ENCODE measurements at regions not wholly inside any gene's neighbourhood (a gene's known extent, or its start where the extent isn't known, plus 50 kb on each side); places are given as distances from the start of the nearest gene placed in this dataset.

DNA sequence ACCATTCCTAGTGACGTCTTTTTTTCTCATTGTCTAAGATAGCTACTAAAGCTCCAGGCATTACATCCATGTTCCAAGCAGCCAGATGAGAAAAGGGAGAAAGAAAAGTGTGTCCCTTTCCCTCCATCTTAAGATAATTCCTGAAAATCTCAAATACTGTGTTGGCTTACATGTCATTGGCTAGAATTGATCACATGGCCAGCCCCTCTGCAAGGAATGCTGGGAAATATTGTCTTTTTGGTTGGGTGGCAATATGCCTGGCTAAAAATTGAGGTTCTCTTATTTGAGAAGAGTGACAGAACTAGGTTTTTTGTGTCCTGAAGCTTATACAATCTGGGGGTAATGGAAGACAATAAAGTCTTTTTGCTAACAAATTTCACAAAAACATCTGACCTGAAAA lies 264.3 kb downstream of the RPAP3 start:
- FAIRE-seq (no peak), DNase-seq (ENCODE audit: low spot score) (no peak), ATAC-seq (no peak)
- H3K27me3 ChIP-seq (ENCODE audit: control insufficient read depth in 1 of 2, insufficient read depth in 2 of 2, low read length in 2 of 2) = no peaks in the 10 kb centered on the region
- H3K9me3 ChIP-seq (ENCODE audit: low read length) = peaks cover 34% of the 10 kb centered on the region; the same call in 1 of the 2 replicates
- no peaks in the 10 kb centered on the region for H4K20me1 ChIP-seq (ENCODE audit: insufficient read depth, low read length)
- H3K9ac ChIP-seq (ENCODE audit: insufficient read depth, low read depth, low read length) = no peak overlapping the region
- no peak overlapping the region for H2AFZ ChIP-seq (ENCODE audit: low read length)
- ChIA-PET POLR2A (no interaction called here), CTCF (ENCODE audit: low intra/inter-chr PET ratio, low total read pairs) (no interaction called here)
- in situ Hi-C loops (cut with HindIII; ENCODE audit: extremely low pct_ligation_motif_present, low pct_unique_long_range_greater_than_20kb) = no loop called here
- 0% methylated on average over 1 of the region's 1 CpG for WGBS (ENCODE audit: low lambda C conversion rate)
- no peaks in the 10 kb centered on the region for H3K4me1 ChIP-seq (ENCODE audit: insufficient read depth, low read length)
- H3K4me2 ChIP-seq (ENCODE audit: low read depth, low read length) = no peak overlapping the region
- H3K36me3 ChIP-seq (replicated peaks in 1 of 2; ENCODE audit: control insufficient read depth in 1 of 2, insufficient read depth in 2 of 2, low read length in 2 of 2) = no peaks in the 10 kb centered on the region
- no peak overlapping the region for H3K4me3 ChIP-seq (replicated peaks in 1 of 3; ENCODE audit: insufficient read depth in 1 of 3, low read depth in 2 of 3, low read length in 3 of 3)
- no TSS peak for BruUV-seq (replicated peaks)
- H3K27ac ChIP-seq (ENCODE audit: extremely low read length, insufficient read depth, low read length) = no peak overlapping the region
- H3K79me2 ChIP-seq (ENCODE audit: insufficient read depth, low read length) = no peaks in the 10 kb centered on the region
- intact Hi-C loops (cut with micrococcal nuclease; ENCODE audit: unreplicated experiment) = no loop called here
- TF ChIP-seq FIP1L1 (IDR thresholded peaks at IDR 0.05; ENCODE audit: borderline replicate concordance, insufficient read depth, low read depth, low read length) = no peak
- TF ChIP-seq, protein P1, sequence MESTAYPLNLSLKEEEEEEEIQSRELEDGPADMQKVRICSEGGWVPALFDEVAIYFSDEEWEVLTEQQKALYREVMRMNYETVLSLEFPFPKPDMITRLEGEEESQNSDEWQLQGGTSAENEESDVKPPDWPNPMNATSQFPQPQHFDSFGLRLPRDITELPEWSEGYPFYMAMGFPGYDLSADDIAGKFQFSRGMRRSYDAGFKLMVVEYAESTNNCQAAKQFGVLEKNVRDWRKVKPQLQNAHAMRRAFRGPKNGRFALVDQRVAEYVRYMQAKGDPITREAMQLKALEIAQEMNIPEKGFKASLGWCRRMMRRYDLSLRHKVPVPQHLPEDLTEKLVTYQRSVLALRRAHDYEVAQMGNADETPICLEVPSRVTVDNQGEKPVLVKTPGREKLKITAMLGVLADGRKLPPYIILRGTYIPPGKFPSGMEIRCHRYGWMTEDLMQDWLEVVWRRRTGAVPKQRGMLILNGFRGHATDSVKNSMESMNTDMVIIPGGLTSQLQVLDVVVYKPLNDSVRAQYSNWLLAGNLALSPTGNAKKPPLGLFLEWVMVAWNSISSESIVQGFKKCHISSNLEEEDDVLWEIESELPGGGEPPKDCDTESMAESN (CRISPR knock-in tag; conservative IDR thresholded peaks at IDR 0.05) = no peak
- no peak for TF ChIP-seq ZNF597 (CRISPR knock-in tag; IDR thresholded peaks at IDR 0.05)
- no peak for TF ChIP-seq HNRNPH1 (optimal IDR thresholded peaks at IDR 0.05; ENCODE audit: low read depth, low read length)
- no peak for TF ChIP-seq ZNF207 (IDR thresholded peaks at IDR 0.05; ENCODE audit: borderline replicate concordance)
- TF ChIP-seq, protein P2, sequence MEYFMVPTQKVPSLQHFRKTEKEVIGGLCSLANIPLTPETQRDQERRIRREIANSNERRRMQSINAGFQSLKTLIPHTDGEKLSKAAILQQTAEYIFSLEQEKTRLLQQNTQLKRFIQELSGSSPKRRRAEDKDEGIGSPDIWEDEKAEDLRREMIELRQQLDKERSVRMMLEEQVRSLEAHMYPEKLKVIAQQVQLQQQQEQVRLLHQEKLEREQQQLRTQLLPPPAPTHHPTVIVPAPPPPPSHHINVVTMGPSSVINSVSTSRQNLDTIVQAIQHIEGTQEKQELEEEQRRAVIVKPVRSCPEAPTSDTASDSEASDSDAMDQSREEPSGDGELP (IDR thresholded peaks at IDR 0.05; ENCODE audit: borderline replicate concordance, low read depth) = no peak
- no peak for TF ChIP-seq LCORL (IDR thresholded peaks at IDR 0.05)
- no peak for TF ChIP-seq LCORL (CRISPR knock-in tag; IDR thresholded peaks at IDR 0.05)
- TF ChIP-seq ZMYM3 (CRISPR knock-in tag; IDR thresholded peaks at IDR 0.05) = no peak
- no peak for TF ChIP-seq TRIM24 (CRISPR knock-in tag; IDR thresholded peaks at IDR 0.05)
- TF ChIP-seq, protein P3, sequence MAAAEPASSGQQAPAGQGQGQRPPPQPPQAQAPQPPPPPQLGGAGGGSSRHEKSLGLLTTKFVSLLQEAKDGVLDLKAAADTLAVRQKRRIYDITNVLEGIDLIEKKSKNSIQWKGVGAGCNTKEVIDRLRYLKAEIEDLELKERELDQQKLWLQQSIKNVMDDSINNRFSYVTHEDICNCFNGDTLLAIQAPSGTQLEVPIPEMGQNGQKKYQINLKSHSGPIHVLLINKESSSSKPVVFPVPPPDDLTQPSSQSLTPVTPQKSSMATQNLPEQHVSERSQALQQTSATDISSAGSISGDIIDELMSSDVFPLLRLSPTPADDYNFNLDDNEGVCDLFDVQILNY (CRISPR knock-in tag; conservative IDR thresholded peaks at IDR 0.05) = no peak
- TF ChIP-seq ZNF557 (CRISPR knock-in tag; IDR thresholded peaks at IDR 0.05) = no peak
- TF ChIP-seq ATF6 (CRISPR knock-in tag; conservative IDR thresholded peaks at IDR 0.05) = no peak
- TF ChIP-seq HMGXB3 (CRISPR knock-in tag; IDR thresholded peaks at IDR 0.05; ENCODE audit: borderline replicate concordance) = no peak
- no peak for TF ChIP-seq IRF2 (CRISPR knock-in tag; IDR thresholded peaks at IDR 0.05)

Data from HepG2 (cell line).